ENCODE measurements at regions not wholly inside any gene's neighbourhood (a gene's known extent, or its start where the extent isn't known, plus 50 kb on each side); places are given as distances from the start of the nearest gene placed in this dataset.

- TF ChIP-seq CTCF (IDR thresholded peaks at IDR 0.05) (no peak), EP300 (IDR thresholded peaks at IDR 0.05) (no peak)
Observed at GRCh38 chr4:123995936-123996335, 599.3 kb downstream of the SPRY1 start.
